ENCODE measurements at regions not wholly inside any gene's neighbourhood (a gene's known extent, or its start where the extent isn't known, plus 50 kb on each side); places are given as distances from the start of the nearest gene placed in this dataset.

- TF ChIP-seq CTCF (IDR thresholded peaks at IDR 0.05; ENCODE audit: low read depth, low read length, missing input control) (no peak), FOXA1 (IDR thresholded peaks at IDR 0.05) (no peak), ATF3 (IDR thresholded peaks at IDR 0.05) (no peak), REST (IDR thresholded peaks at IDR 0.05) (no peak), MAX (IDR thresholded peaks at IDR 0.05) (no peak), SP1 (IDR thresholded peaks at IDR 0.05) (no peak), EGR1 (IDR thresholded peaks at IDR 0.05; ENCODE audit: low read depth in 2 of 2) (no peak)
Measured at GRCh38 chr2:16393500-16394071, 272.0 kb downstream of the CYRIA start.
